K562 (cell line): ENCODE measurements at regions not wholly inside any gene's neighbourhood (a gene's known extent, or its start where the extent isn't known, plus 50 kb on each side); places are given as distances from the start of the nearest gene placed in this dataset.

ENCODE experiments used
- FOXJ3 ChIP-seq: sonication (generic); formaldehyde crosslinking; IDR thresholded peaks from 2 replicates; pipeline ENCODE4 v1.4.0; 2020; ENCODE audit warnings: mild to moderate bottlenecking, missing genetic modification reagents
- KAT7 ChIP-seq: sonication (generic); formaldehyde crosslinking; IDR thresholded peaks from 2 replicates; pipeline ENCODE4 v1.8.0; 2022; ENCODE audit warnings: missing genetic modification reagents, mild to moderate bottlenecking, borderline replicate concordance
- NFATC3 ChIP-seq: fragments of 450-650 bp; IDR thresholded peaks from 2 replicates; pipeline ENCODE4 v1.6.1; 2017; ENCODE audit warnings: mild to moderate bottlenecking
- POU5F1 ChIP-seq: fragments of 150-350 bp; IDR thresholded peaks from 2 replicates; pipeline ENCODE4 v1.6.1; 2014; ENCODE audit warnings: borderline replicate concordance, low read length, low read depth, mild to moderate bottlenecking; ENCODE audit not compliant: partially characterized antibody
- SRSF9 ChIP-seq: fragments of 200-400 bp; formaldehyde crosslinking; IDR thresholded peaks from 2 replicates; pipeline ENCODE4 v1.6.1; 2017; ENCODE audit warnings: low read depth, low read length, borderline replicate concordance
- TF ChIP-seq, protein P1 (sequence below): sonication (generic); formaldehyde crosslinking; IDR thresholded peaks from 2 replicates; pipeline ENCODE4 v1.8.1; 2023; ENCODE audit warnings: mild to moderate bottlenecking, missing genetic modification reagents
- TF ChIP-seq, protein P2 (sequence below), 2 experiments: fragments of 450-650 bp; IDR thresholded peaks; 2 replicates each; pipeline ENCODE4 v1.6.1; 2016; ENCODE audit warnings: mild to moderate bottlenecking in 2 of 2, borderline replicate concordance in 1 of 2, low read depth in 1 of 2, moderate library complexity in 1 of 2

DNA sequence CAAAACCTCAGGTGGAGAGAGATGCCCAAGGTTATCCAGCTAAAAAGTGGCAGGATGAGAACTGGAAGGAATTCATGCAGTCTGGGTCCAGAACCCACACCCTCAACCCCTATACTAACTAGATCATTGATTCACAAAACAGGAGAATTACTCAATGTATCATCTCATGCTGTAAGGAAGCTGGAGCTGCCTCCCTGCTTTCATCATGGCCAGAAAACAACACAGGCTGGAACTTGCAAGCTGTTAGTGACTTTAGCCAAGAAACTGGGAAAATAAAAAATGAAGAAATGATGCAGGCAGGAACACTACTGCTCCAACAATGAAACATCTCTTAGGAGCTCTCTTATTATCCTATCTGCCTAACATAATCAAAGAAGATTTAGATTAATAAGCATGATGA is 619.8 kb upstream of the CELF2 start (continued):
- TF ChIP-seq KAT7 = no peak
- no peak for TF ChIP-seq FOXJ3 (CRISPR knock-in tag)
- no peak for TF ChIP-seq POU5F1
- TF ChIP-seq, protein P1, sequence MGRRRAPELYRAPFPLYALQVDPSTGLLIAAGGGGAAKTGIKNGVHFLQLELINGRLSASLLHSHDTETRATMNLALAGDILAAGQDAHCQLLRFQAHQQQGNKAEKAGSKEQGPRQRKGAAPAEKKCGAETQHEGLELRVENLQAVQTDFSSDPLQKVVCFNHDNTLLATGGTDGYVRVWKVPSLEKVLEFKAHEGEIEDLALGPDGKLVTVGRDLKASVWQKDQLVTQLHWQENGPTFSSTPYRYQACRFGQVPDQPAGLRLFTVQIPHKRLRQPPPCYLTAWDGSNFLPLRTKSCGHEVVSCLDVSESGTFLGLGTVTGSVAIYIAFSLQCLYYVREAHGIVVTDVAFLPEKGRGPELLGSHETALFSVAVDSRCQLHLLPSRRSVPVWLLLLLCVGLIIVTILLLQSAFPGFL (CRISPR knock-in tag) = no peak
- TF ChIP-seq, protein P2, sequence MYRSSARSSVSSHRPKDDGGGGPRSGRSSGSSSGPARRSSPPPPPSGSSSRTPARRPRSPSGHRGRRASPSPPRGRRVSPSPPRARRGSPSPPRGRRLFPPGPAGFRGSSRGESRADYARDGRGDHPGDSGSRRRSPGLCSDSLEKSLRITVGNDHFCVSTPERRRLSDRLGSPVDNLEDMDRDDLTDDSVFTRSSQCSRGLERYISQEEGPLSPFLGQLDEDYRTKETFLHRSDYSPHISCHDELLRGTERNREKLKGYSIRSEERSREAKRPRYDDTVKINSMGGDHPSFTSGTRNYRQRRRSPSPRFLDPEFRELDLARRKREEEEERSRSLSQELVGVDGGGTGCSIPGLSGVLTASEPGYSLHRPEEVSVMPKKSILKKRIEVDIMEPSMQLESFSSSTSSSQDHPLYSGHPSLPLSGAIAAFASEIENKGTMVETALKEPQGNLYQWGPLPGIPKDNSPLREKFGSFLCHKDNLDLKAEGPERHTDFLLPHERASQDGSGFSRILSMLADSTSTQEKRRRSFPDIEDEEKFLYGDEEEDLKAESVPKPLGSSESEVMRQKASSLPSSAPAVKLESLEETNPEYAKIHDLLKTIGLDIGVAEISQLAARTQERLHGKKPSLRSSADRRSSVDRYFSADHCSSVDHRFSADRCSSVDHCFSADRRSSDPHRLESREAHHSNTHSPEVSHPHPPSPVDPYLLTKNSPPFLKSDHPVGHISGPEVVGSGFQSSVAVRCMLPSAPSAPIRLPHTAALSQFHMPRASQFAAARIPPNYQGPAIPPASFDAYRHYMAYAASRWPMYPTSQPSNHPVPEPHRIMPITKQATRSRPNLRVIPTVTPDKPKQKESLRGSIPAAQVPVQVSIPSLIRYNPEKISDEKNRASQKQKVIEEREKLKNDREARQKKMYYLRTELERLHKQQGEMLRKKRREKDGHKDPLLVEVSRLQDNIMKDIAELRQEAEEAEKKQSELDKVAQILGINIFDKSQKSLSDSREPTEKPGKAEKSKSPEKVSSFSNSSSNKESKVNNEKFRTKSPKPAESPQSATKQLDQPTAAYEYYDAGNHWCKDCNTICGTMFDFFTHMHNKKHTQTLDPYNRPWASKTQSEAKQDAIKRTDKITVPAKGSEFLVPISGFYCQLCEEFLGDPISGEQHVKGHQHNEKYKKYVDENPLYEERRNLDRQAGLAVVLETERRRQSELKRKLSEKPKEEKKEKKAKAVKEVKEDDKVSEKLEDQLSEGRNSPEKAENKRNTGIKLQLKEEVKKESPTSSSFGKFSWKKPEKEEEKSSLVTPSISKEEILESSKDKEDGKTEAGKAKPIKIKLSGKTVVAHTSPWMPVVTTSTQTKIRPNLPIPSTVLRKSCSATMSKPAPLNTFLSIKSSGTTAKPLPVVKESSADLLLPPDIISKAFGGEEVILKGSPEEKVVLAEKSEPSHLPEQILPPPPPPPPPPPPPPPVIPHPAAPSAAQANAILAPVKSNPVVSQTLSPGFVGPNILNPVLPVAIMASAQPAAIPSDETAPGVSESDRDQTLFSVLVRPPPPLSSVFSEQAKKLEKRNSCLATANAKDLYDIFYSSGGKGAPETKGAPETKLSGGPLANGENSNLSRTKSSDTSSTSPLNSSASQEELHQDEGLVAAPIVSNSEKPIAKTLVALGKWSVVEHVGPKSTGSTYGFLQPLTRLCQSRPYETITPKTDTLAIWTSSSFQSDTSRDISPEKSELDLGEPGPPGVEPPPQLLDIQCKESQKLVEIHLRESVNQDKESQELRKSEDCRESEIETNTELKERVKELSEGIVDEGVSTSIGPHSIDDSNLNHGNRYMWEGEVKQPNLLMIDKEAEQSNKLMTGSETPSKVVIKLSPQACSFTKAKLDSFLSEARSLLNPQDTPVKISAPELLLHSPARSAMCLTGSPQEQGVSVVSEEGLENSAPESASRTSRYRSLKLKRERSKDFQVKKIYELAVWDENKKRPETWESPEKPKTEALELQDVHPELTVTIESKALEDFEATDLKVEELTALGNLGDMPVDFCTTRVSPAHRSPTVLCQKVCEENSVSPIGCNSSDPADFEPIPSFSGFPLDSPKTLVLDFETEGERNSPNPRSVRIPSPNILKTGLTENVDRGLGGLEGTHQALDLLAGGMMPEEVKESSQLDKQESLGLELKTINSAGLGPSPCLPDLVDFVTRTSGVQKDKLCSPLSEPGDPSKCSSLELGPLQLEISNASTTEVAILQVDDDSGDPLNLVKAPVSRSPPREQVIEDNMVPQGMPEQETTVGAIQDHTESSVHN (IDR thresholded peaks at IDR 0.05; ENCODE audit: borderline replicate concordance in 1 of 2, low read depth in 1 of 2) = no peak
- no peak for TF ChIP-seq SRSF9
- no peak for TF ChIP-seq NFATC3
